Neural cell (in vitro differentiated cells): ENCODE measurements at regions not wholly inside any gene's neighbourhood (a gene's known extent, or its start where the extent isn't known, plus 50 kb on each side); places are given as distances from the start of the nearest gene placed in this dataset.

Experiments
- H2AFZ ChIP-seq: fragments of 200-600, 300-800 bp; sonication (generic), shearing (Covaris generic); 2 replicates; pipeline ENCODE4 v1.6.0; 2014; ENCODE audit warnings: low read depth, mild to moderate bottlenecking, antibody characterized with exemption, low read length, moderate library complexity
- H3F3A ChIP-seq: fragments of 200-600 bp; shearing (Covaris generic); 2 replicates; pipeline ENCODE4 v1.6.1; 2016; ENCODE audit warnings: mild to moderate bottlenecking, moderate library complexity, mixed read lengths, antibody characterized with exemption, low read length; ENCODE audit not compliant: insufficient read depth, poor library complexity, severe bottlenecking
- H3K27ac ChIP-seq: fragments of 200-600, 300-800 bp; sonication (generic), shearing (Covaris generic); 2 replicates; pipeline ENCODE4 v1.5.1; 2014; ENCODE audit warnings: mild to moderate bottlenecking, low read length, moderate library complexity
- H3K27me3 ChIP-seq: fragments of 300-800, 200-600 bp; sonication (generic), shearing (Covaris generic); 2 replicates; pipeline ENCODE4 v1.6.0; 2014; ENCODE audit warnings: mild to moderate bottlenecking, low read depth, low read length, moderate library complexity; ENCODE audit not compliant: insufficient read depth
- H3K36me3 ChIP-seq: fragments of 300-800, 200-600 bp; sonication (generic), shearing (Covaris generic); 2 replicates; pipeline ENCODE4 v1.5.1; 2014; ENCODE audit warnings: mild to moderate bottlenecking, antibody characterized with exemption, low read length, moderate library complexity; ENCODE audit not compliant: insufficient read depth
- H3K4me2 ChIP-seq: fragments of 300-800, 200-600 bp; sonication (generic), shearing (Covaris generic); 2 replicates; pipeline ENCODE4 v1.6.0; 2014; ENCODE audit warnings: mild to moderate bottlenecking, low read length
- H3K4me3 ChIP-seq: fragments of 300-800, 200-600 bp; sonication (generic), shearing (Covaris generic); 2 replicates; pipeline ENCODE4 v1.5.1; 2014; ENCODE audit warnings: mild to moderate bottlenecking, low read length, moderate library complexity
- H3K79me2 ChIP-seq: fragments of 200-600 bp; shearing (Covaris generic); replicated peaks from 2 replicates; pipeline ENCODE4 v1.6.0; 2014; ENCODE audit warnings: mild to moderate bottlenecking, low read length, moderate library complexity; ENCODE audit not compliant: insufficient read depth
- H3K9ac ChIP-seq: fragments of 300-800, 200-600 bp; sonication (generic), shearing (Covaris generic); 2 replicates; pipeline ENCODE4 v1.6.1; 2016; ENCODE audit warnings: mild to moderate bottlenecking, low read length, mixed read lengths
- H3K9me2 ChIP-seq: fragments of 200-600 bp; shearing (Covaris generic); 2 replicates; pipeline ENCODE4 v1.6.1; 2016; ENCODE audit warnings: mild to moderate bottlenecking, low read length, mixed read lengths; ENCODE audit not compliant: insufficient read depth
- H3K9me3 ChIP-seq: fragments of 200-600, 300-800 bp; sonication (generic), shearing (Covaris generic); 2 replicates; pipeline ENCODE4 v1.6.1; 2016; ENCODE audit warnings: mild to moderate bottlenecking, mixed run types, low read length, moderate library complexity, mixed read lengths
- H4K20me1 ChIP-seq: fragments of 200-600 bp; shearing (Covaris generic); 2 replicates; pipeline ENCODE4 v1.6.1; 2016; ENCODE audit warnings: mild to moderate bottlenecking, mixed run types; ENCODE audit not compliant: insufficient read depth
- EP300 ChIP-seq: fragments of 450-650 bp; conservative IDR thresholded peaks from 2 replicates; pipeline ENCODE4 v1.6.1; 2014; ENCODE audit warnings: antibody characterized with exemption, mild to moderate bottlenecking, moderate library complexity; ENCODE audit not compliant: poor library complexity, severe bottlenecking
- EZH2 ChIP-seq: fragments of 200-600, 300-800 bp; shearing (Covaris generic), sonication (generic); IDR thresholded peaks from 2 replicates; pipeline ENCODE4 v1.6.1; 2014; ENCODE audit warnings: antibody characterized with exemption, low read length, borderline replicate concordance, mild to moderate bottlenecking; ENCODE audit not compliant: insufficient read depth, poor library complexity, severe bottlenecking
- MXI1 ChIP-seq: fragments of 450-650 bp; conservative IDR thresholded peaks from 2 replicates; pipeline ENCODE4 v1.6.1; 2014; ENCODE audit warnings: antibody characterized with exemption, mild to moderate bottlenecking; ENCODE audit not compliant: poor library complexity, severe bottlenecking
- POLR2AphosphoS5 ChIP-seq: IDR thresholded peaks from 2 replicates; pipeline ENCODE4 v1.6.1; 2012
- RAD21 ChIP-seq: fragments of 450-650 bp; conservative IDR thresholded peaks from 2 replicates; pipeline ENCODE4 v1.6.1; 2014; ENCODE audit warnings: antibody characterized with exemption, mild to moderate bottlenecking, moderate library complexity
- SMC3 ChIP-seq: fragments of 450-650 bp; conservative IDR thresholded peaks from 2 replicates; pipeline ENCODE4 v1.6.1; 2014; ENCODE audit warnings: antibody characterized with exemption, mild to moderate bottlenecking, moderate library complexity; ENCODE audit not compliant: poor library complexity
- TAF1 ChIP-seq: IDR thresholded peaks from 2 replicates; pipeline ENCODE4 v1.6.1; 2012; ENCODE audit warnings: low read depth
- TF ChIP-seq, protein P1 (sequence below): fragments of 450-650 bp; IDR thresholded peaks from 2 replicates; pipeline ENCODE4 v1.5.1; 2014; ENCODE audit warnings: antibody characterized with exemption, mild to moderate bottlenecking, moderate library complexity; ENCODE audit not compliant: poor library complexity, severe bottlenecking
- TF ChIP-seq, protein P2 (sequence below): IDR thresholded peaks from 2 replicates; pipeline ENCODE4 v1.6.1; 2012; ENCODE audit warnings: borderline replicate concordance

GRCh38 chr2:217701622-217702021 is 301.2 kb downstream of the TNS1 start:
- Histone ChIP-seq H4K20me1 (no peaks in the 10 kb centered on the region), H3K36me3 (no peaks in the 10 kb centered on the region), H2AFZ (no peak overlapping the region), H3K9ac (no peak overlapping the region), H3K79me2 (no peaks in the 10 kb centered on the region), H3K9me3 (no peaks in the 10 kb centered on the region), H3K27ac (no peak overlapping the region), H3K4me2 (no peak overlapping the region), H3F3A (no peaks in the 10 kb centered on the region), H3K4me3 (no peak overlapping the region), H3K27me3 (no peaks in the 10 kb centered on the region), H3K9me2 (no peaks in the 10 kb centered on the region)
- TF ChIP-seq POLR2AphosphoS5 (no peak), EZH2 (no peak), MXI1 (no peak), TAF1 (no peak), RAD21 (no peak), SMC3 (no peak), EP300 (no peak)
- TF ChIP-seq, protein P1, sequence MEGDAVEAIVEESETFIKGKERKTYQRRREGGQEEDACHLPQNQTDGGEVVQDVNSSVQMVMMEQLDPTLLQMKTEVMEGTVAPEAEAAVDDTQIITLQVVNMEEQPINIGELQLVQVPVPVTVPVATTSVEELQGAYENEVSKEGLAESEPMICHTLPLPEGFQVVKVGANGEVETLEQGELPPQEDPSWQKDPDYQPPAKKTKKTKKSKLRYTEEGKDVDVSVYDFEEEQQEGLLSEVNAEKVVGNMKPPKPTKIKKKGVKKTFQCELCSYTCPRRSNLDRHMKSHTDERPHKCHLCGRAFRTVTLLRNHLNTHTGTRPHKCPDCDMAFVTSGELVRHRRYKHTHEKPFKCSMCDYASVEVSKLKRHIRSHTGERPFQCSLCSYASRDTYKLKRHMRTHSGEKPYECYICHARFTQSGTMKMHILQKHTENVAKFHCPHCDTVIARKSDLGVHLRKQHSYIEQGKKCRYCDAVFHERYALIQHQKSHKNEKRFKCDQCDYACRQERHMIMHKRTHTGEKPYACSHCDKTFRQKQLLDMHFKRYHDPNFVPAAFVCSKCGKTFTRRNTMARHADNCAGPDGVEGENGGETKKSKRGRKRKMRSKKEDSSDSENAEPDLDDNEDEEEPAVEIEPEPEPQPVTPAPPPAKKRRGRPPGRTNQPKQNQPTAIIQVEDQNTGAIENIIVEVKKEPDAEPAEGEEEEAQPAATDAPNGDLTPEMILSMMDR: no peak
- TF ChIP-seq, protein P2, sequence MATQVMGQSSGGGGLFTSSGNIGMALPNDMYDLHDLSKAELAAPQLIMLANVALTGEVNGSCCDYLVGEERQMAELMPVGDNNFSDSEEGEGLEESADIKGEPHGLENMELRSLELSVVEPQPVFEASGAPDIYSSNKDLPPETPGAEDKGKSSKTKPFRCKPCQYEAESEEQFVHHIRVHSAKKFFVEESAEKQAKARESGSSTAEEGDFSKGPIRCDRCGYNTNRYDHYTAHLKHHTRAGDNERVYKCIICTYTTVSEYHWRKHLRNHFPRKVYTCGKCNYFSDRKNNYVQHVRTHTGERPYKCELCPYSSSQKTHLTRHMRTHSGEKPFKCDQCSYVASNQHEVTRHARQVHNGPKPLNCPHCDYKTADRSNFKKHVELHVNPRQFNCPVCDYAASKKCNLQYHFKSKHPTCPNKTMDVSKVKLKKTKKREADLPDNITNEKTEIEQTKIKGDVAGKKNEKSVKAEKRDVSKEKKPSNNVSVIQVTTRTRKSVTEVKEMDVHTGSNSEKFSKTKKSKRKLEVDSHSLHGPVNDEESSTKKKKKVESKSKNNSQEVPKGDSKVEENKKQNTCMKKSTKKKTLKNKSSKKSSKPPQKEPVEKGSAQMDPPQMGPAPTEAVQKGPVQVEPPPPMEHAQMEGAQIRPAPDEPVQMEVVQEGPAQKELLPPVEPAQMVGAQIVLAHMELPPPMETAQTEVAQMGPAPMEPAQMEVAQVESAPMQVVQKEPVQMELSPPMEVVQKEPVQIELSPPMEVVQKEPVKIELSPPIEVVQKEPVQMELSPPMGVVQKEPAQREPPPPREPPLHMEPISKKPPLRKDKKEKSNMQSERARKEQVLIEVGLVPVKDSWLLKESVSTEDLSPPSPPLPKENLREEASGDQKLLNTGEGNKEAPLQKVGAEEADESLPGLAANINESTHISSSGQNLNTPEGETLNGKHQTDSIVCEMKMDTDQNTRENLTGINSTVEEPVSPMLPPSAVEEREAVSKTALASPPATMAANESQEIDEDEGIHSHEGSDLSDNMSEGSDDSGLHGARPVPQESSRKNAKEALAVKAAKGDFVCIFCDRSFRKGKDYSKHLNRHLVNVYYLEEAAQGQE: no peak

DNA sequence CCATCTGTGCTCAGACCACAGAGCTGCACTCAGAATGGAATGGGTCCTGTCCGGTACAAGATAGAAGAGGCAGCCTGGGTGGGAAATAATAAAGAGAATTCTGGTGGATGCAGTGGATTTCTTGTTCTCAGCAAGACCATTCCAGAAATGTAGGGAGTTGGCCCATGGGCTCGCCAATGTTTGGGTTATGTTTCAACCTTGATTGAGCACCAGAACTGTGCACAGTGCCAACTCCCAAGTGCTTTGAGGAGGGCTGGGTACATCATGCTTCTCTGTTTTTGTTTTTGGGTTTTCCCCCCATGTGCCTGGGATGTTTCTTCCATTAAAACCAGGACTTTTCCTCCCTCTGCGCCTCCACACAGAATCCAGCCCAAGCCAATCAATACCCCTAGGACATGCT is 304.1 kb downstream of the TNS1 start:
- no peak overlapping the region for H3K4me2 ChIP-seq
- no peak overlapping the region for H3K9ac ChIP-seq
- H3K79me2 ChIP-seq: no peaks in the 10 kb centered on the region
- TF ChIP-seq MXI1 (no peak), RAD21 (no peak), EZH2 (no peak), POLR2AphosphoS5 (no peak), TAF1 (no peak)
- TF ChIP-seq, protein P1: no peak
- no peaks in the 10 kb centered on the region for H3K27me3 ChIP-seq
- no peak overlapping the region for H3K27ac ChIP-seq
- no peaks in the 10 kb centered on the region for H3F3A ChIP-seq
- no peak overlapping the region for H3K4me3 ChIP-seq
- no peaks in the 10 kb centered on the region for H3K36me3 ChIP-seq
- H3K9me2 ChIP-seq: no peaks in the 10 kb centered on the region
- H2AFZ ChIP-seq: no peak overlapping the region
- H4K20me1 ChIP-seq: no peaks in the 10 kb centered on the region
- H3K9me3 ChIP-seq: no peaks in the 10 kb centered on the region
